ENCODE measurements at regions not wholly inside any gene's neighbourhood (a gene's known extent, or its start where the extent isn't known, plus 50 kb on each side); places are given as distances from the start of the nearest gene placed in this dataset.
"Not testable (repeated sequence)": the region's sequence is repeated elsewhere in the genome, so short reads cannot be mapped to it uniquely, and the experiment has no call there.

- Histone ChIP-seq H3K9me3 (ENCODE audit: control insufficient read depth, low read length) (no peaks in the 10 kb centered on the region), H3K27me3 (replicated peaks; ENCODE audit: control insufficient read depth, insufficient read depth, low read length, poor library complexity, severe bottlenecking) (no peaks in the 10 kb centered on the region), H3K36me3 (ENCODE audit: control insufficient read depth, insufficient read depth, low read length) (no peaks in the 10 kb centered on the region), H3K27ac (ENCODE audit: insufficient read depth, low read length, poor library complexity, severe bottlenecking) (no peak overlapping the region), H3K4me1 (ENCODE audit: control insufficient read depth, insufficient read depth, low read length, poor library complexity, severe bottlenecking) (no peaks in the 10 kb centered on the region), H3K4me3 (ENCODE audit: insufficient read depth, low read depth, low read length, poor library complexity, severe bottlenecking) (no peak overlapping the region)
- DNase-seq: no peak
These were observed 351.7 kb upstream of the ANKRD30A start for GRCh38 chr10:36773652-36774051.

GRCh38 chr10:36771725-36772124 lies 353.7 kb upstream of the ANKRD30A start:
- no peaks in the 10 kb centered on the region for H3K36me3 ChIP-seq (ENCODE audit: control insufficient read depth, insufficient read depth, low read length)
- no peaks in the 10 kb centered on the region for H3K4me1 ChIP-seq (ENCODE audit: control insufficient read depth, insufficient read depth, low read length, poor library complexity, severe bottlenecking)
- no peak for DNase-seq
- H3K9me3 ChIP-seq (ENCODE audit: control insufficient read depth, low read length): no peaks in the 10 kb centered on the region
- H3K4me3 ChIP-seq (ENCODE audit: insufficient read depth, low read depth, low read length, poor library complexity, severe bottlenecking): no peak overlapping the region
- H3K27me3 ChIP-seq (replicated peaks; ENCODE audit: control insufficient read depth, insufficient read depth, low read length, poor library complexity, severe bottlenecking): no peaks in the 10 kb centered on the region
- H3K27ac ChIP-seq (ENCODE audit: insufficient read depth, low read length, poor library complexity, severe bottlenecking): no peak overlapping the region

- not testable (repeated sequence) for H3K27ac ChIP-seq (ENCODE audit: insufficient read depth, low read length, poor library complexity, severe bottlenecking)
These were observed 355.7 kb upstream of the ANKRD30A start for GRCh38 chr10:36769741-36770140.

GRCh38 chr10:36766940-36767339 lies 358.5 kb upstream of the ANKRD30A start:
- Histone ChIP-seq H3K27ac (ENCODE audit: insufficient read depth, low read length, poor library complexity, severe bottlenecking) (no peak overlapping the region), H3K4me1 (ENCODE audit: control insufficient read depth, insufficient read depth, low read length, poor library complexity, severe bottlenecking) (no peaks in the 10 kb centered on the region), H3K36me3 (ENCODE audit: control insufficient read depth, insufficient read depth, low read length) (no peaks in the 10 kb centered on the region), H3K4me3 (ENCODE audit: insufficient read depth, low read depth, low read length, poor library complexity, severe bottlenecking) (no peak overlapping the region), H3K9me3 (ENCODE audit: control insufficient read depth, low read length) (no peaks in the 10 kb centered on the region), H3K27me3 (replicated peaks; ENCODE audit: control insufficient read depth, insufficient read depth, low read length, poor library complexity, severe bottlenecking) (no peaks in the 10 kb centered on the region)
- no peak for DNase-seq

More at GRCh38 chr10:36769741-36770140, 355.7 kb upstream of the ANKRD30A start:
- H3K4me3 ChIP-seq (ENCODE audit: insufficient read depth, low read depth, low read length, poor library complexity, severe bottlenecking); H3K9me3 ChIP-seq (ENCODE audit: control insufficient read depth, low read length); H3K27me3 ChIP-seq (replicated peaks; ENCODE audit: control insufficient read depth, insufficient read depth, low read length, poor library complexity, severe bottlenecking); DNase-seq; H3K4me1 ChIP-seq (ENCODE audit: control insufficient read depth, insufficient read depth, low read length, poor library complexity, severe bottlenecking); H3K36me3 ChIP-seq (ENCODE audit: control insufficient read depth, insufficient read depth, low read length): not testable (repeated sequence)

GRCh38 chr10:36766415-36766810 lies 359.0 kb upstream of the ANKRD30A start:
- Histone ChIP-seq H3K27me3 (replicated peaks; ENCODE audit: control insufficient read depth, insufficient read depth, low read length, poor library complexity, severe bottlenecking) (no peaks in the 10 kb centered on the region), H3K36me3 (ENCODE audit: control insufficient read depth, insufficient read depth, low read length) (no peaks in the 10 kb centered on the region), H3K27ac (ENCODE audit: insufficient read depth, low read length, poor library complexity, severe bottlenecking) (no peak overlapping the region), H3K4me3 (ENCODE audit: insufficient read depth, low read depth, low read length, poor library complexity, severe bottlenecking) (no peak overlapping the region), H3K4me1 (ENCODE audit: control insufficient read depth, insufficient read depth, low read length, poor library complexity, severe bottlenecking) (no peaks in the 10 kb centered on the region), H3K9me3 (ENCODE audit: control insufficient read depth, low read length) (no peaks in the 10 kb centered on the region)
- DNase-seq: no peak

GRCh38 chr10:36765782-36766414 lies 359.5 kb upstream of the ANKRD30A start:
- Histone ChIP-seq H3K4me1 (ENCODE audit: control insufficient read depth, insufficient read depth, low read length, poor library complexity, severe bottlenecking) (no peaks in the 10 kb centered on the region), H3K36me3 (ENCODE audit: control insufficient read depth, insufficient read depth, low read length) (no peaks in the 10 kb centered on the region), H3K4me3 (ENCODE audit: insufficient read depth, low read depth, low read length, poor library complexity, severe bottlenecking) (no peak overlapping the region), H3K27ac (ENCODE audit: insufficient read depth, low read length, poor library complexity, severe bottlenecking) (no peak overlapping the region), H3K27me3 (replicated peaks; ENCODE audit: control insufficient read depth, insufficient read depth, low read length, poor library complexity, severe bottlenecking) (no peaks in the 10 kb centered on the region), H3K9me3 (ENCODE audit: control insufficient read depth, low read length) (no peaks in the 10 kb centered on the region)
- DNase-seq: no peak

GRCh38 chr10:36764823-36765222 lies 360.6 kb upstream of the ANKRD30A start:
- Histone ChIP-seq H3K9me3 (ENCODE audit: control insufficient read depth, low read length) (no peaks in the 10 kb centered on the region), H3K36me3 (ENCODE audit: control insufficient read depth, insufficient read depth, low read length) (no peaks in the 10 kb centered on the region), H3K27ac (ENCODE audit: insufficient read depth, low read length, poor library complexity, severe bottlenecking) (no peak overlapping the region), H3K27me3 (replicated peaks; ENCODE audit: control insufficient read depth, insufficient read depth, low read length, poor library complexity, severe bottlenecking) (no peaks in the 10 kb centered on the region), H3K4me1 (ENCODE audit: control insufficient read depth, insufficient read depth, low read length, poor library complexity, severe bottlenecking) (no peaks in the 10 kb centered on the region), H3K4me3 (ENCODE audit: insufficient read depth, low read depth, low read length, poor library complexity, severe bottlenecking) (no peak overlapping the region)
- DNase-seq: no peak

GRCh38 chr10:36761121-36761520 lies 364.3 kb upstream of the ANKRD30A start:
- no peaks in the 10 kb centered on the region for H3K27me3 ChIP-seq (replicated peaks; ENCODE audit: control insufficient read depth, insufficient read depth, low read length, poor library complexity, severe bottlenecking)
- H3K9me3 ChIP-seq (ENCODE audit: control insufficient read depth, low read length): no peaks in the 10 kb centered on the region
- no peak overlapping the region for H3K4me3 ChIP-seq (ENCODE audit: insufficient read depth, low read depth, low read length, poor library complexity, severe bottlenecking)
- no peaks in the 10 kb centered on the region for H3K4me1 ChIP-seq (ENCODE audit: control insufficient read depth, insufficient read depth, low read length, poor library complexity, severe bottlenecking)
- no peaks in the 10 kb centered on the region for H3K36me3 ChIP-seq (ENCODE audit: control insufficient read depth, insufficient read depth, low read length)
- no peak overlapping the region for H3K27ac ChIP-seq (ENCODE audit: insufficient read depth, low read length, poor library complexity, severe bottlenecking)
- DNase-seq: no peak

- H3K4me3 ChIP-seq (ENCODE audit: insufficient read depth, low read depth, low read length, poor library complexity, severe bottlenecking): no peak overlapping the region
- H3K36me3 ChIP-seq (ENCODE audit: control insufficient read depth, insufficient read depth, low read length): no peaks in the 10 kb centered on the region
- H3K27me3 ChIP-seq (replicated peaks; ENCODE audit: control insufficient read depth, insufficient read depth, low read length, poor library complexity, severe bottlenecking): no peaks in the 10 kb centered on the region
- DNase-seq: no peak
- H3K27ac ChIP-seq (ENCODE audit: insufficient read depth, low read length, poor library complexity, severe bottlenecking): no peak overlapping the region
- no peaks in the 10 kb centered on the region for H3K9me3 ChIP-seq (ENCODE audit: control insufficient read depth, low read length)
- H3K4me1 ChIP-seq (ENCODE audit: control insufficient read depth, insufficient read depth, low read length, poor library complexity, severe bottlenecking): no peaks in the 10 kb centered on the region
These were observed 366.1 kb upstream of the ANKRD30A start for GRCh38 chr10:36759141-36759805.

- no peaks in the 10 kb centered on the region for H3K9me3 ChIP-seq (ENCODE audit: control insufficient read depth, low read length)
- H3K4me3 ChIP-seq (ENCODE audit: insufficient read depth, low read depth, low read length, poor library complexity, severe bottlenecking): no peak overlapping the region
- no peaks in the 10 kb centered on the region for H3K27me3 ChIP-seq (replicated peaks; ENCODE audit: control insufficient read depth, insufficient read depth, low read length, poor library complexity, severe bottlenecking)
- no peak overlapping the region for H3K27ac ChIP-seq (ENCODE audit: insufficient read depth, low read length, poor library complexity, severe bottlenecking)
- no peaks in the 10 kb centered on the region for H3K36me3 ChIP-seq (ENCODE audit: control insufficient read depth, insufficient read depth, low read length)
- DNase-seq: no peak
- H3K4me1 ChIP-seq (ENCODE audit: control insufficient read depth, insufficient read depth, low read length, poor library complexity, severe bottlenecking): no peaks in the 10 kb centered on the region
These were observed 377.1 kb upstream of the ANKRD30A start for GRCh38 chr10:36748128-36748871.

Data from effector memory CD4-positive, alpha-beta T cell (primary cell).